ENCODE measurements at regions not wholly inside any gene's neighbourhood (a gene's known extent, or its start where the extent isn't known, plus 50 kb on each side); places are given as distances from the start of the nearest gene placed in this dataset.

DNA sequence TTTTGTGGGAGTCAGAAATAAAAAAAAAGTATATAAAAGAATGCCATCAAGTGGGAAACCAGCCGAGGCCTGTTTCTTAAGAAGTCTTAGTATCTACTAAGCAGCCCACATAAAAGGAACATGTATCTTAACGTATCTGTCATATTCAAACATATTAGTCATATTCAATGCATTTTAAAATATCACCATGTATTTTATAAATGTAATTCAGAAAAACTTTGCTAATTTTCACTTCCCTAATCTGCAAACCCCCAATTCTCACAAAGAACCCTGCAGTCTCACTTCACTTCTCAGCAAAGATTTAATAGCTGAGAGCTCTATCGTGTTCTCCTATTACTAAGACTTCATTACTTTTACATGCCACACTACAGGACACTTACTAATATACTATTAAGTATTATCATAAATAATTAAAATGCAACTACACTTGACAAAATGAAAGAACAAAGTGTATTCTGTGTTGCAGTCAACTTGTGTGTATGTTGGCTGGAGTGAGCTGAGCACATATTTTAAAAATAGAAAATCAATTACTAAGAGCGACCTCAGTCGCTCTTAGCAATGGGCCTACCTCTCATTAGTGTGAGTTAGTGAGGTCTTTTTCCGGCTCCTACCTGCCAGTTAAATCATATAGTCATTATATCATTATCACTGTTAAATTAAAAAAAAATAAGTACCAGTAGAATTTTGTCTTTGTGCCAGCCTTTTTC, 484.3 kb downstream of the LMO4 start:
- TF ChIP-seq, protein P1, sequence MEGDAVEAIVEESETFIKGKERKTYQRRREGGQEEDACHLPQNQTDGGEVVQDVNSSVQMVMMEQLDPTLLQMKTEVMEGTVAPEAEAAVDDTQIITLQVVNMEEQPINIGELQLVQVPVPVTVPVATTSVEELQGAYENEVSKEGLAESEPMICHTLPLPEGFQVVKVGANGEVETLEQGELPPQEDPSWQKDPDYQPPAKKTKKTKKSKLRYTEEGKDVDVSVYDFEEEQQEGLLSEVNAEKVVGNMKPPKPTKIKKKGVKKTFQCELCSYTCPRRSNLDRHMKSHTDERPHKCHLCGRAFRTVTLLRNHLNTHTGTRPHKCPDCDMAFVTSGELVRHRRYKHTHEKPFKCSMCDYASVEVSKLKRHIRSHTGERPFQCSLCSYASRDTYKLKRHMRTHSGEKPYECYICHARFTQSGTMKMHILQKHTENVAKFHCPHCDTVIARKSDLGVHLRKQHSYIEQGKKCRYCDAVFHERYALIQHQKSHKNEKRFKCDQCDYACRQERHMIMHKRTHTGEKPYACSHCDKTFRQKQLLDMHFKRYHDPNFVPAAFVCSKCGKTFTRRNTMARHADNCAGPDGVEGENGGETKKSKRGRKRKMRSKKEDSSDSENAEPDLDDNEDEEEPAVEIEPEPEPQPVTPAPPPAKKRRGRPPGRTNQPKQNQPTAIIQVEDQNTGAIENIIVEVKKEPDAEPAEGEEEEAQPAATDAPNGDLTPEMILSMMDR (IDR thresholded peaks at IDR 0.05 in 4 of 5, conservative IDR thresholded peaks at IDR 0.05 in 1 of 5), result no peak
- no peak for TF ChIP-seq POLR2A (IDR thresholded peaks at IDR 0.05)

Data from gastrocnemius medialis (tissue), 4 donors.